WERI-Rb-1 (cell line): ENCODE measurements at regions not wholly inside any gene's neighbourhood (a gene's known extent, or its start where the extent isn't known, plus 50 kb on each side); places are given as distances from the start of the nearest gene placed in this dataset.

ENCODE experiments used
- DNase-seq: peaks from one replicate; pipeline ENCODE4 v3.0.0-alpha.2; 2020
- H3K27ac ChIP-seq: fragments of 250-450 bp; sonication (Bioruptor Pico); 2 replicates; pipeline ENCODE4 v1.5.1; 2020; ENCODE audit warnings: mild to moderate bottlenecking, moderate library complexity
- H3K27me3 ChIP-seq: fragments of 250-450 bp; sonication (Bioruptor Pico); 2 replicates; pipeline ENCODE4 v1.5.1; 2021; ENCODE audit warnings: mild to moderate bottlenecking, low read depth, moderate library complexity; ENCODE audit not compliant: insufficient read depth, severe bottlenecking
- H3K36me3 ChIP-seq: fragments of 250-450 bp; sonication (Bioruptor Pico); 2 replicates; pipeline ENCODE4 v1.5.1; 2020; ENCODE audit warnings: mild to moderate bottlenecking, moderate library complexity
- H3K4me3 ChIP-seq: 2 replicates; pipeline ENCODE4 v1.5.1; 2011; ENCODE audit warnings: low read depth, mild to moderate bottlenecking, control low read depth, low read length
- H3K9me3 ChIP-seq: fragments of 250-450 bp; sonication (Bioruptor Pico); 2 replicates; pipeline ENCODE4 v1.5.1; 2021; ENCODE audit warnings: mild to moderate bottlenecking, moderate library complexity; ENCODE audit not compliant: severe bottlenecking
- CTCF ChIP-seq: IDR thresholded peaks from 2 replicates; pipeline ENCODE4 v1.5.1; 2011; ENCODE audit warnings: low read depth, mild to moderate bottlenecking, control low read depth, inconsistent platforms, low read length

- Histone ChIP-seq H3K36me3 (no peaks in the 10 kb centered on the region), H3K9me3 (no peaks in the 10 kb centered on the region), H3K27me3 (no peaks in the 10 kb centered on the region), H3K27ac (no peak overlapping the region), H3K4me3 (no peak overlapping the region)
- no peak for DNase-seq
- no peak for TF ChIP-seq CTCF
These were observed 209.3 kb downstream of the DEPDC1B start for GRCh38 chr5:60490597-60491166.

GRCh38 chr5:60489856-60490255 lies 210.1 kb downstream of the DEPDC1B start:
- Histone ChIP-seq H3K27me3 (no peaks in the 10 kb centered on the region), H3K9me3 (no peaks in the 10 kb centered on the region), H3K27ac (no peak overlapping the region), H3K36me3 (no peaks in the 10 kb centered on the region), H3K4me3 (no peak overlapping the region)
- no peak for DNase-seq
- no peak for TF ChIP-seq CTCF

- no peaks in the 10 kb centered on the region for H3K36me3 ChIP-seq
- no peak for TF ChIP-seq CTCF
- H3K27me3 ChIP-seq = no peaks in the 10 kb centered on the region
- no peak overlapping the region for H3K4me3 ChIP-seq
- H3K9me3 ChIP-seq = no peaks in the 10 kb centered on the region
- no peak overlapping the region for H3K27ac ChIP-seq
- DNase-seq = no peak
These were observed 210.6 kb downstream of the DEPDC1B start for GRCh38 chr5:60489377-60489776.

GRCh38 chr5:60488466-60489130 lies 211.4 kb downstream of the DEPDC1B start:
- no peak for TF ChIP-seq CTCF
- H3K4me3 ChIP-seq = peak overlapping the region; percentile 44
- no peaks in the 10 kb centered on the region for H3K36me3 ChIP-seq
- DNase-seq = no peak
- peak overlapping the region; percentile 28; the same call in 1 of the 2 replicates for H3K27ac ChIP-seq
- no peaks in the 10 kb centered on the region for H3K9me3 ChIP-seq
- H3K27me3 ChIP-seq = no peaks in the 10 kb centered on the region

GRCh38 chr5:60487885-60488442 lies 212.0 kb downstream of the DEPDC1B start:
- H3K27ac ChIP-seq = peak overlapping the region; percentile 28
- H3K27me3 ChIP-seq = no peaks in the 10 kb centered on the region
- DNase-seq = peak; percentile 60
- no peaks in the 10 kb centered on the region for H3K36me3 ChIP-seq
- no peak for TF ChIP-seq CTCF
- peak overlapping the region; percentile 44 for H3K4me3 ChIP-seq
- H3K9me3 ChIP-seq = no peaks in the 10 kb centered on the region
